Endothelial cell of umbilical vein (primary cell): ENCODE measurements at regions not wholly inside any gene's neighbourhood (a gene's known extent, or its start where the extent isn't known, plus 50 kb on each side); places are given as distances from the start of the nearest gene placed in this dataset.

ENCODE experiments used
- EZH2 ChIP-seq: IDR thresholded peaks from 2 replicates; pipeline ENCODE4 v1.6.1; 2012; ENCODE audit warnings: borderline replicate concordance, low read depth, mild to moderate bottlenecking, moderate library complexity, low read length, inconsistent platforms; ENCODE audit not compliant: severe bottlenecking
- FOS ChIP-seq: IDR thresholded peaks from 2 replicates; pipeline ENCODE4 v1.6.1; 2011; ENCODE audit warnings: mild to moderate bottlenecking, low read length, moderate library complexity, borderline replicate concordance; ENCODE audit not compliant: insufficient read depth
- JUN ChIP-seq: IDR thresholded peaks from 2 replicates; pipeline ENCODE4 v1.6.1; 2011; ENCODE audit warnings: borderline replicate concordance, low read depth; ENCODE audit not compliant: insufficient read length, insufficient read depth
- MAX ChIP-seq: IDR thresholded peaks from 2 replicates; pipeline ENCODE4 v1.6.1; 2011; ENCODE audit not compliant: insufficient read depth, insufficient read length
- POLR2A ChIP-seq: IDR thresholded peaks from 2 replicates; pipeline ENCODE4 v1.6.1; 2012; ENCODE audit warnings: low read depth, mild to moderate bottlenecking, control low read depth, low read length
- TF ChIP-seq, protein P1 (sequence below), 2 donors: IDR thresholded peaks; 1 replicate in 1 of 2; 2 replicates in 1 of 2; pipeline ENCODE4 v1.5.1; 2011; ENCODE audit warnings: low read length in 2 of 2, mild to moderate bottlenecking in 2 of 2, moderate library complexity in 2 of 2, control low read depth in 1 of 2, inconsistent platforms in 1 of 2, low read depth in 1 of 2; ENCODE audit not compliant: insufficient read depth in 1 of 2; ENCODE audit errors: extremely low read depth in 1 of 2

- TF ChIP-seq EZH2 (no peak), POLR2A (no peak), JUN (no peak), FOS (no peak), MAX (no peak)
- TF ChIP-seq, protein P1, sequence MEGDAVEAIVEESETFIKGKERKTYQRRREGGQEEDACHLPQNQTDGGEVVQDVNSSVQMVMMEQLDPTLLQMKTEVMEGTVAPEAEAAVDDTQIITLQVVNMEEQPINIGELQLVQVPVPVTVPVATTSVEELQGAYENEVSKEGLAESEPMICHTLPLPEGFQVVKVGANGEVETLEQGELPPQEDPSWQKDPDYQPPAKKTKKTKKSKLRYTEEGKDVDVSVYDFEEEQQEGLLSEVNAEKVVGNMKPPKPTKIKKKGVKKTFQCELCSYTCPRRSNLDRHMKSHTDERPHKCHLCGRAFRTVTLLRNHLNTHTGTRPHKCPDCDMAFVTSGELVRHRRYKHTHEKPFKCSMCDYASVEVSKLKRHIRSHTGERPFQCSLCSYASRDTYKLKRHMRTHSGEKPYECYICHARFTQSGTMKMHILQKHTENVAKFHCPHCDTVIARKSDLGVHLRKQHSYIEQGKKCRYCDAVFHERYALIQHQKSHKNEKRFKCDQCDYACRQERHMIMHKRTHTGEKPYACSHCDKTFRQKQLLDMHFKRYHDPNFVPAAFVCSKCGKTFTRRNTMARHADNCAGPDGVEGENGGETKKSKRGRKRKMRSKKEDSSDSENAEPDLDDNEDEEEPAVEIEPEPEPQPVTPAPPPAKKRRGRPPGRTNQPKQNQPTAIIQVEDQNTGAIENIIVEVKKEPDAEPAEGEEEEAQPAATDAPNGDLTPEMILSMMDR (IDR thresholded peaks at IDR 0.05; ENCODE audit: extremely low read depth in 1 of 2, insufficient read depth in 1 of 2, low read depth in 1 of 2, low read length in 2 of 2), result no peak
Observed at GRCh38 chr10:42976351-42977031, 100.4 kb upstream of the RET start.
